SK-N-SH (cell line): ENCODE measurements at regions not wholly inside any gene's neighbourhood (a gene's known extent, or its start where the extent isn't known, plus 50 kb on each side); places are given as distances from the start of the nearest gene placed in this dataset.

ENCODE experiments used
- CTCF ChIA-PET: fragments of 300-600, 350-600 bp; formaldehyde crosslinking; extraction: SDS; loops from one replicate; lab custom pipeline; 2021; lab: Yijun Ruan, JAX
- POLR2A ChIA-PET: fragments of 350-600 bp; sonication (Branson Sonifier 250); formaldehyde crosslinking; extraction: SDS; loops from one replicate; lab custom pipeline; 2020; ENCODE audit warnings: antibody characterized with exemption, inconsistent platforms; lab: Yijun Ruan, JAX
- DNase-seq: peaks from one replicate; pipeline ENCODE4 v3.0.0; 2012
- H2AFZ ChIP-seq: fragments of 200-600 bp; sonication (generic); 2 replicates; pipeline ENCODE4 v1.8.1; 2016; ENCODE audit warnings: antibody characterized with exemption, mild to moderate bottlenecking, low read depth
- H3F3A ChIP-seq: fragments of 200-600 bp; sonication (generic); replicated peaks from 2 replicates; pipeline ENCODE3; 2016; ENCODE audit warnings: antibody characterized with exemption, mild to moderate bottlenecking; ENCODE audit not compliant: insufficient read depth
- H3K27ac ChIP-seq, 2 experiments: fragments of 200-500 bp in 1 of 2; fragments of 200-600 bp in 1 of 2; sonication (Bioruptor generic) in 1 of 2; sonication (generic), shearing (Covaris generic) in 1 of 2; 2 replicates each; pipeline versions ENCODE4 v1.5.1 to v1.6.1; 2014 to 2016; ENCODE audit warnings: low read depth in 2 of 2, inconsistent platforms in 1 of 2, low read length in 1 of 2, mild to moderate bottlenecking in 1 of 2, mixed read lengths in 1 of 2
- H3K27me3 ChIP-seq: fragments of 200-600 bp; sonication (generic), shearing (Covaris generic); 2 replicates; pipeline ENCODE4 v1.6.1; 2016; ENCODE audit warnings: mixed run types; ENCODE audit not compliant: insufficient read depth
- H3K36me3 ChIP-seq, 2 experiments: fragments of 200-500 bp in 1 of 2; fragments of 200-600 bp in 1 of 2; sonication (Bioruptor generic) in 1 of 2; sonication (generic) in 1 of 2; replicated peaks in 1 of 2; 2 replicates each; pipeline versions ENCODE3 to v1.5.1; 2014 to 2016; ENCODE audit warnings: low read length in 1 of 2, mild to moderate bottlenecking in 1 of 2; ENCODE audit not compliant: insufficient read depth in 2 of 2, control insufficient read depth in 1 of 2
- H3K4me1 ChIP-seq, 2 experiments: fragments of 200-500 bp in 1 of 2; fragments of 200-600 bp in 1 of 2; sonication (Bioruptor generic) in 1 of 2; sonication (generic), shearing (Covaris generic) in 1 of 2; 2 replicates each; pipeline versions ENCODE4 v1.5.1 to v1.6.1; 2014 to 2016; ENCODE audit warnings: low read depth in 1 of 2, low read length in 1 of 2, mixed run types in 1 of 2; ENCODE audit not compliant: insufficient read depth in 2 of 2, control insufficient read depth in 1 of 2
- H3K4me2 ChIP-seq: fragments of 200-600 bp; sonication (generic), shearing (Covaris generic); 2 replicates; pipeline ENCODE4 v1.6.1; 2017; ENCODE audit warnings: mixed run types
- H3K4me3 ChIP-seq, 2 experiments: fragments of 200-500 bp in 1 of 2; fragments of 200-600 bp in 1 of 2; sonication (Bioruptor generic) in 1 of 2; sonication (generic), shearing (Covaris generic) in 1 of 2; 2 replicates each; pipeline versions ENCODE4 v1.5.1 to v1.8.1; 2014 to 2016; ENCODE audit warnings: low read depth in 2 of 2, inconsistent platforms in 1 of 2, low read length in 1 of 2, mild to moderate bottlenecking in 1 of 2, mixed read lengths in 1 of 2, moderate library complexity in 1 of 2
- H3K79me2 ChIP-seq: fragments of 200-600 bp; sonication (generic); 2 replicates; pipeline ENCODE4 v1.8.1; 2017; ENCODE audit warnings: mild to moderate bottlenecking; ENCODE audit not compliant: insufficient read depth
- H3K9ac ChIP-seq: fragments of 200-600 bp; sonication (generic); 2 replicates; pipeline ENCODE4 v1.6.1; 2017; ENCODE audit warnings: mixed run types
- H3K9me2 ChIP-seq: fragments of 200-600 bp; sonication (generic); 2 replicates; pipeline ENCODE4 v1.6.1; 2017; ENCODE audit warnings: mixed run types
- H3K9me3 ChIP-seq: fragments of 200-600 bp; sonication (generic); 2 replicates; pipeline ENCODE4 v1.6.1; 2017; ENCODE audit warnings: mixed run types, mild to moderate bottlenecking, moderate library complexity
- H4K20me1 ChIP-seq: fragments of 200-600 bp; sonication (generic); 2 replicates; pipeline ENCODE4 v1.6.1; 2017; ENCODE audit warnings: mild to moderate bottlenecking, mixed run types; ENCODE audit not compliant: insufficient read depth
- CHD2 ChIP-seq: fragments of 150-350 bp; IDR thresholded peaks from 2 replicates; pipeline ENCODE4 v1.6.1; 2018; ENCODE audit warnings: low read length; ENCODE audit not compliant: partially characterized antibody
- CTCF ChIP-seq: fragments of 200-600 bp; sonication (generic); IDR thresholded peaks from 2 replicates; pipeline ENCODE4 v1.6.1; 2017; ENCODE audit warnings: antibody characterized with exemption, mild to moderate bottlenecking, moderate library complexity
- ELF1 ChIP-seq: IDR thresholded peaks from 2 replicates; pipeline ENCODE4 v1.4.0; 2012
- EP300 ChIP-seq, 2 experiments: IDR thresholded peaks; 2 replicates each; pipeline versions ENCODE4 v1.4.0 to v1.6.1; 2012; ENCODE audit warnings: borderline replicate concordance in 1 of 2, low read depth in 1 of 2, low read length in 1 of 2
- EZH2phosphoT487 ChIP-seq: fragments of 200-600 bp; sonication (generic); IDR thresholded peaks from 2 replicates; pipeline ENCODE4 v1.6.1; 2017; ENCODE audit warnings: low read depth, mixed run types, mild to moderate bottlenecking, antibody characterized with exemption, moderate library complexity, borderline replicate concordance
- FOXJ3 ChIP-seq: sonication (generic); formaldehyde crosslinking; IDR thresholded peaks from 2 replicates; pipeline ENCODE4 v1.5.1; 2020; ENCODE audit warnings: mild to moderate bottlenecking, missing genetic modification reagents
- GABPA ChIP-seq: IDR thresholded peaks from 2 replicates; pipeline ENCODE4 v1.4.0; 2012; ENCODE audit warnings: low read depth, mild to moderate bottlenecking
- SIN3A ChIP-seq: IDR thresholded peaks from 2 replicates; pipeline ENCODE4 v1.6.1; 2012; ENCODE audit warnings: low read depth, mild to moderate bottlenecking, low read length, moderate library complexity, borderline replicate concordance
- TEAD4 ChIP-seq: IDR thresholded peaks from 2 replicates; pipeline ENCODE4 v1.4.0; 2012; ENCODE audit warnings: mild to moderate bottlenecking, borderline replicate concordance; ENCODE audit not compliant: insufficient read depth
- USF1 ChIP-seq: IDR thresholded peaks from 2 replicates; pipeline ENCODE4 v1.4.0; 2012; ENCODE audit warnings: low read depth, borderline replicate concordance
- USF2 ChIP-seq: fragments of 150-350 bp; IDR thresholded peaks from 2 replicates; pipeline ENCODE4 v1.6.1; 2017; ENCODE audit warnings: antibody characterized with exemption, low read length, low read depth, borderline replicate concordance
- YY1 ChIP-seq: IDR thresholded peaks from 2 replicates; pipeline ENCODE4 v1.4.0; 2012; ENCODE audit warnings: low read depth, mild to moderate bottlenecking
- WGBS: methylation state at CpG from one replicate; pipeline ENCODE4 v1.1.6; 2017; ENCODE audit warnings: low lambda C conversion rate; 5-methylcytosine and 5-hydroxymethylcytosine counted together

- no peaks in the 10 kb centered on the region for H3F3A ChIP-seq
- H3K79me2 ChIP-seq: no peaks in the 10 kb centered on the region
- no peak overlapping the region for H3K9ac ChIP-seq
- H3K9me3 ChIP-seq: no peaks in the 10 kb centered on the region
- ChIA-PET CTCF (interaction anchor here (1.0 to 1.3 kb wide), 2 partner anchors 8 to 24 kb away, joined by 3 read pairs; no protein-coding TSS in a partner anchor), POLR2A (no interaction called here)
- H3K4me1 ChIP-seq: peaks cover 0 to 43% of the 10 kb centered on the region in 2 experiments; a peak in 2 of 4 replicates
- H3K4me3 ChIP-seq: no peak overlapping the region
- H3K27me3 ChIP-seq: no peaks in the 10 kb centered on the region
- 22% methylated on average over 2 of the region's 2 CpGs for WGBS
- no peak overlapping the region for H3K4me2 ChIP-seq
- no peaks in the 10 kb centered on the region for H4K20me1 ChIP-seq
- no peak overlapping the region for H3K27ac ChIP-seq
- no peaks in the 10 kb centered on the region for H3K36me3 ChIP-seq
- DNase-seq: no peak
- H2AFZ ChIP-seq: no peak overlapping the region
- H3K9me2 ChIP-seq: no peaks in the 10 kb centered on the region
- TF ChIP-seq YY1: no peak
- TF ChIP-seq EP300 (IDR thresholded peaks at IDR 0.05; ENCODE audit: borderline replicate concordance in 1 of 2, low read depth in 1 of 2, low read length in 1 of 2): no peak
- TF ChIP-seq CTCF: no peak
- TF ChIP-seq CHD2: no peak
- no peak for TF ChIP-seq TEAD4
- TF ChIP-seq USF1: no peak
- no peak for TF ChIP-seq SIN3A
- no peak for TF ChIP-seq FOXJ3 (CRISPR knock-in tag)
- TF ChIP-seq GABPA: no peak
- no peak for TF ChIP-seq EZH2phosphoT487
Measured at GRCh38 chr9:38286766-38287165, 105.7 kb upstream of the ALDH1B1 start.

- Histone ChIP-seq H3K27ac (no peak overlapping the region), H3K4me3 (no peak overlapping the region), H3K36me3 (no peaks in the 10 kb centered on the region), H3K27me3 (no peaks in the 10 kb centered on the region), H3F3A (no peaks in the 10 kb centered on the region), H2AFZ (no peak overlapping the region), H3K9me3 (no peaks in the 10 kb centered on the region), H3K4me1 (peaks cover 0 to 43% of the 10 kb centered on the region in 2 experiments; a peak in 2 of 4 replicates), H4K20me1 (no peaks in the 10 kb centered on the region), H3K4me2 (no peak overlapping the region), H3K79me2 (no peaks in the 10 kb centered on the region), H3K9ac (no peak overlapping the region), H3K9me2 (no peaks in the 10 kb centered on the region)
- no peak for DNase-seq
- POLR2A ChIA-PET: no interaction called here
- CTCF ChIA-PET: interaction anchor here (0.8 to 1.3 kb wide), 3 partner anchors 8 to 198 kb away, joined by 3 to 4 read pairs (median 3); no protein-coding TSS in a partner anchor
- no peak for TF ChIP-seq USF2
- no peak for TF ChIP-seq TEAD4
- TF ChIP-seq ELF1: no peak
- TF ChIP-seq EP300 (IDR thresholded peaks at IDR 0.05; ENCODE audit: borderline replicate concordance in 1 of 2, low read depth in 1 of 2, low read length in 1 of 2): no peak
Measured at GRCh38 chr9:38286357-38286756, 106.1 kb upstream of the ALDH1B1 start.
